Activated T-cell treated with anti-CD3 and anti-CD28 coated beads, Interleukin-2, amount 50 U/mL, for 24 hours (primary cell): ENCODE measurements at regions not wholly inside any gene's neighbourhood (a gene's known extent, or its start where the extent isn't known, plus 50 kb on each side); places are given as distances from the start of the nearest gene placed in this dataset.
"Not testable (repeated sequence)": the region's sequence is repeated elsewhere in the genome, so short reads cannot be mapped to it uniquely, and the experiment has no call there.

Experiments used
- DNase-seq: peaks from one replicate; pipeline ENCODE4 v3.0.0-alpha.2; 2020
- H3K27ac Mint-ChIP-seq: 2 replicates; pipeline ENCODE4 v1.8.0; 2020; ENCODE audit warnings: mild to moderate bottlenecking, mixed read lengths
- H3K27me3 Mint-ChIP-seq: 2 replicates; pipeline ENCODE4 v1.8.0; 2020; ENCODE audit warnings: mixed read lengths
- H3K36me3 Mint-ChIP-seq: 2 replicates; pipeline ENCODE4 v1.8.0; 2020; ENCODE audit warnings: low read depth, mixed read lengths
- H3K4me1 Mint-ChIP-seq: 2 replicates; pipeline ENCODE4 v1.8.0; 2020; ENCODE audit warnings: low read depth, mixed read lengths
- H3K4me3 Mint-ChIP-seq: 2 replicates; pipeline ENCODE4 v1.8.0; 2020; ENCODE audit warnings: mild to moderate bottlenecking, moderate library complexity, mixed read lengths
- H3K9me3 Mint-ChIP-seq: 2 replicates; pipeline ENCODE4 v1.8.0; 2020; ENCODE audit warnings: mixed read lengths

- no peaks in the 10 kb centered on the region for H3K4me1 Mint-ChIP-seq
- no peak overlapping the region for H3K27ac Mint-ChIP-seq
- no peak overlapping the region for H3K4me3 Mint-ChIP-seq
- H3K9me3 Mint-ChIP-seq = no peaks in the 10 kb centered on the region
- no peaks in the 10 kb centered on the region for H3K27me3 Mint-ChIP-seq
- no peaks in the 10 kb centered on the region for H3K36me3 Mint-ChIP-seq
- DNase-seq = no peak
Measured at GRCh38 chr12:18861287-18861858, 123.5 kb downstream of the CAPZA3 start.

GRCh38 chr12:18863769-18864500 is 126.0 kb downstream of the CAPZA3 start:
- H3K27me3 Mint-ChIP-seq = no peaks in the 10 kb centered on the region
- no peak for DNase-seq
- H3K4me3 Mint-ChIP-seq = no peak overlapping the region
- no peak overlapping the region for H3K27ac Mint-ChIP-seq
- no peaks in the 10 kb centered on the region for H3K9me3 Mint-ChIP-seq
- peaks cover 2% of the 10 kb centered on the region for H3K4me1 Mint-ChIP-seq
- no peaks in the 10 kb centered on the region for H3K36me3 Mint-ChIP-seq

- H3K9me3 Mint-ChIP-seq = no peaks in the 10 kb centered on the region
- H3K4me3 Mint-ChIP-seq = no peak overlapping the region
- DNase-seq = no peak
- no peaks in the 10 kb centered on the region for H3K27me3 Mint-ChIP-seq
- no peak overlapping the region for H3K27ac Mint-ChIP-seq
- H3K4me1 Mint-ChIP-seq = peaks cover 7% of the 10 kb centered on the region
- H3K36me3 Mint-ChIP-seq = no peaks in the 10 kb centered on the region
Measured at GRCh38 chr12:18864900-18865561, 127.1 kb downstream of the CAPZA3 start.

GRCh38 chr12:18868717-18869116 is 130.8 kb downstream of the CAPZA3 start:
- DNase-seq = no peak
- Mint-ChIP-seq H3K27ac (no peak overlapping the region), H3K4me1 (peaks cover 17% of the 10 kb centered on the region), H3K9me3 (peaks cover 2% of the 10 kb centered on the region), H3K36me3 (no peaks in the 10 kb centered on the region), H3K4me3 (no peak overlapping the region), H3K27me3 (no peaks in the 10 kb centered on the region)

- Mint-ChIP-seq H3K4me1 (peaks cover 17% of the 10 kb centered on the region), H3K36me3 (no peaks in the 10 kb centered on the region), H3K27me3 (no peaks in the 10 kb centered on the region), H3K9me3 (peaks cover 2% of the 10 kb centered on the region), H3K27ac (no peak overlapping the region), H3K4me3 (peak overlapping the region; percentile 48)
- no peak for DNase-seq
Measured at GRCh38 chr12:18872770-18873169, 134.9 kb downstream of the CAPZA3 start.

GRCh38 chr12:18878676-18879180 is 140.8 kb downstream of the CAPZA3 start:
- no peaks in the 10 kb centered on the region for H3K9me3 Mint-ChIP-seq
- no peak overlapping the region for H3K4me3 Mint-ChIP-seq
- H3K36me3 Mint-ChIP-seq = no peaks in the 10 kb centered on the region
- DNase-seq = no peak
- no peak overlapping the region for H3K27ac Mint-ChIP-seq
- H3K4me1 Mint-ChIP-seq = no peaks in the 10 kb centered on the region
- no peaks in the 10 kb centered on the region for H3K27me3 Mint-ChIP-seq

GRCh38 chr12:18882690-18883089 is 144.8 kb downstream of the CAPZA3 start:
- H3K36me3 Mint-ChIP-seq = no peaks in the 10 kb centered on the region
- DNase-seq = no peak
- H3K4me1 Mint-ChIP-seq = no peaks in the 10 kb centered on the region
- no peaks in the 10 kb centered on the region for H3K9me3 Mint-ChIP-seq
- no peaks in the 10 kb centered on the region for H3K27me3 Mint-ChIP-seq
- no peak overlapping the region for H3K4me3 Mint-ChIP-seq
- H3K27ac Mint-ChIP-seq = no peak overlapping the region

GRCh38 chr12:18886962-18887361 is 149.0 kb downstream of the CAPZA3 start:
- H3K27ac Mint-ChIP-seq = no peak overlapping the region
- no peak for DNase-seq
- no peak overlapping the region for H3K4me3 Mint-ChIP-seq
- no peaks in the 10 kb centered on the region for H3K9me3 Mint-ChIP-seq
- no peaks in the 10 kb centered on the region for H3K4me1 Mint-ChIP-seq
- H3K36me3 Mint-ChIP-seq = no peaks in the 10 kb centered on the region
- H3K27me3 Mint-ChIP-seq = no peaks in the 10 kb centered on the region

- Mint-ChIP-seq H3K27me3 (no peaks in the 10 kb centered on the region), H3K36me3 (no peaks in the 10 kb centered on the region), H3K27ac (no peak overlapping the region), H3K9me3 (no peaks in the 10 kb centered on the region), H3K4me3 (no peak overlapping the region), H3K4me1 (no peaks in the 10 kb centered on the region)
- DNase-seq = no peak
Measured at GRCh38 chr12:18887368-18887767, 149.4 kb downstream of the CAPZA3 start.

GRCh38 chr12:18888047-18888446 is 150.1 kb downstream of the CAPZA3 start:
- no peak overlapping the region for H3K27ac Mint-ChIP-seq
- H3K27me3 Mint-ChIP-seq = no peaks in the 10 kb centered on the region
- no peak for DNase-seq
- H3K4me3 Mint-ChIP-seq = no peak overlapping the region
- H3K36me3 Mint-ChIP-seq = no peaks in the 10 kb centered on the region
- H3K4me1 Mint-ChIP-seq = no peaks in the 10 kb centered on the region
- no peaks in the 10 kb centered on the region for H3K9me3 Mint-ChIP-seq

- H3K27ac Mint-ChIP-seq, H3K4me1 Mint-ChIP-seq, H3K36me3 Mint-ChIP-seq, H3K9me3 Mint-ChIP-seq, H3K4me3 Mint-ChIP-seq, DNase-seq, H3K27me3 Mint-ChIP-seq: not testable (repeated sequence)
Measured at GRCh38 chr12:18890621-18891020, 152.7 kb downstream of the CAPZA3 start.

- Mint-ChIP-seq H3K9me3 (no peaks in the 10 kb centered on the region), H3K4me1 (no peaks in the 10 kb centered on the region), H3K4me3 (no peak overlapping the region), H3K36me3 (no peaks in the 10 kb centered on the region), H3K27ac (no peak overlapping the region), H3K27me3 (no peaks in the 10 kb centered on the region)
- no peak for DNase-seq
Measured at GRCh38 chr12:18895540-18895939, 157.6 kb downstream of the CAPZA3 start.

GRCh38 chr12:18895946-18896345 is 158.0 kb downstream of the CAPZA3 start:
- Mint-ChIP-seq H3K4me3 (no peak overlapping the region), H3K27me3 (no peaks in the 10 kb centered on the region), H3K4me1 (no peaks in the 10 kb centered on the region), H3K36me3 (no peaks in the 10 kb centered on the region), H3K9me3 (no peaks in the 10 kb centered on the region), H3K27ac (no peak overlapping the region)
- no peak for DNase-seq

GRCh38 chr12:18897823-18898222 is 159.9 kb downstream of the CAPZA3 start:
- DNase-seq = no peak
- Mint-ChIP-seq H3K27ac (no peak overlapping the region), H3K4me1 (no peaks in the 10 kb centered on the region), H3K4me3 (no peak overlapping the region), H3K27me3 (no peaks in the 10 kb centered on the region), H3K36me3 (no peaks in the 10 kb centered on the region), H3K9me3 (no peaks in the 10 kb centered on the region)

- Mint-ChIP-seq H3K36me3 (no peaks in the 10 kb centered on the region), H3K4me3 (no peak overlapping the region), H3K27ac (no peak overlapping the region), H3K4me1 (no peaks in the 10 kb centered on the region), H3K9me3 (no peaks in the 10 kb centered on the region), H3K27me3 (no peaks in the 10 kb centered on the region)
- no peak for DNase-seq
Measured at GRCh38 chr12:18898470-18898869, 160.6 kb downstream of the CAPZA3 start.
